ENCODE measurements at regions not wholly inside any gene's neighbourhood (a gene's known extent, or its start where the extent isn't known, plus 50 kb on each side); places are given as distances from the start of the nearest gene placed in this dataset.

GRCh38 chr21:35220301-35220700 is 171.2 kb upstream of the RUNX1 start (continued):
- no peak for TF ChIP-seq ZNF513 (CRISPR knock-in tag; conservative IDR thresholded peaks at IDR 0.05)

- in situ Hi-C loops (cut with HindIII; ENCODE audit: extremely low pct_ligation_motif_present, low pct_unique_long_range_greater_than_20kb): no loop called here
- TF ChIP-seq BCL6 (CRISPR knock-in tag; IDR thresholded peaks at IDR 0.05) (no peak), ZNF260 (CRISPR knock-in tag; IDR thresholded peaks at IDR 0.05; ENCODE audit: borderline replicate concordance, low read depth) (no peak), DNMT1 (CRISPR knock-in tag; IDR thresholded peaks at IDR 0.05) (no peak), GABPB1 (CRISPR knock-in tag; IDR thresholded peaks at IDR 0.05) (no peak), ZNF431 (CRISPR knock-in tag; IDR thresholded peaks at IDR 0.05; ENCODE audit: borderline replicate concordance, low read depth) (no peak), TFDP2 (CRISPR knock-in tag; IDR thresholded peaks at IDR 0.05) (no peak), ZBTB7A (CRISPR knock-in tag; IDR thresholded peaks at IDR 0.05) (no peak), ZNF562 (CRISPR knock-in tag; IDR thresholded peaks at IDR 0.05; ENCODE audit: borderline replicate concordance) (no peak), ZNF121 (CRISPR knock-in tag; IDR thresholded peaks at IDR 0.05) (no peak), SMARCE1 (IDR thresholded peaks at IDR 0.05; ENCODE audit: borderline replicate concordance) (no peak), CENPBD1 (CRISPR knock-in tag; IDR thresholded peaks at IDR 0.05; ENCODE audit: borderline replicate concordance, low read depth) (no peak), KAT7 (CRISPR knock-in tag; IDR thresholded peaks at IDR 0.05; ENCODE audit: borderline replicate concordance) (no peak), ERF (CRISPR knock-in tag; IDR thresholded peaks at IDR 0.05) (no peak), ZNF275 (CRISPR knock-in tag; IDR thresholded peaks at IDR 0.05; ENCODE audit: borderline replicate concordance) (no peak), RCOR2 (CRISPR knock-in tag; IDR thresholded peaks at IDR 0.05) (no peak), ZNF614 (CRISPR knock-in tag; IDR thresholded peaks at IDR 0.05; ENCODE audit: borderline replicate concordance) (no peak)
- ATAC-seq (no peak), DNase-seq (ENCODE audit: low spot score) (no peak), FAIRE-seq (no peak)
- Histone ChIP-seq H3K4me3 (replicated peaks in 1 of 3; ENCODE audit: insufficient read depth in 1 of 3, low read depth in 2 of 3, low read length in 3 of 3) (no peak overlapping the region), H3K9me3 (ENCODE audit: low read length) (no peaks in the 10 kb centered on the region), H3K36me3 (replicated peaks in 1 of 2; ENCODE audit: control insufficient read depth in 1 of 2, insufficient read depth in 2 of 2, low read length in 2 of 2) (no peaks in the 10 kb centered on the region), H2AFZ (ENCODE audit: low read length) (no peak overlapping the region), H3K27me3 (ENCODE audit: control insufficient read depth in 1 of 2, insufficient read depth in 2 of 2, low read length in 2 of 2) (no peaks in the 10 kb centered on the region), H3K9ac (ENCODE audit: insufficient read depth, low read depth, low read length) (no peak overlapping the region), H3K4me2 (ENCODE audit: low read depth, low read length) (no peak overlapping the region), H3K27ac (ENCODE audit: extremely low read length, insufficient read depth, low read length) (no peak overlapping the region), H3K4me1 (ENCODE audit: insufficient read depth, low read length) (no peaks in the 10 kb centered on the region), H3K79me2 (ENCODE audit: insufficient read depth, low read length) (no peaks in the 10 kb centered on the region), H4K20me1 (ENCODE audit: insufficient read depth, low read length) (no peaks in the 10 kb centered on the region)
- 49% methylated on average over 2 of the region's 2 CpGs for WGBS (ENCODE audit: low lambda C conversion rate)
- POLR2A ChIA-PET: no interaction called here
- CTCF ChIA-PET (ENCODE audit: low intra/inter-chr PET ratio, low total read pairs): no interaction called here
- BruUV-seq (replicated peaks): no TSS peak
- intact Hi-C loops (cut with micrococcal nuclease; ENCODE audit: unreplicated experiment): no loop called here
These were observed 170.6 kb upstream of the RUNX1 start for GRCh38 chr21:35219719-35220118.

All from HepG2 (cell line).